CD4-positive, alpha-beta T cell treated with Interferon alpha-2 for 1 hour (primary cell): ENCODE measurements at regions not wholly inside any gene's neighbourhood (a gene's known extent, or its start where the extent isn't known, plus 50 kb on each side); places are given as distances from the start of the nearest gene placed in this dataset.
"Not testable (repeated sequence)": the region's sequence is repeated elsewhere in the genome, so short reads cannot be mapped to it uniquely, and the experiment has no call there.

Experiments
- DNase-seq, 2 donors: peaks; one replicate each; pipeline ENCODE4 v3.0.0-alpha.2; 2020 to 2022

GRCh38 chr15:96472681-96473080 lies 142.2 kb downstream of the NR2F2 start:
- DNase-seq, result no peak

GRCh38 chr15:96473556-96473955 lies 143.1 kb downstream of the NR2F2 start:
- no peak for DNase-seq

- no peak for DNase-seq
These were observed 143.7 kb downstream of the NR2F2 start for GRCh38 chr15:96474231-96474664.

GRCh38 chr15:96477227-96477626 lies 146.7 kb downstream of the NR2F2 start:
- DNase-seq, result no peak

GRCh38 chr15:96484412-96484811 lies 153.9 kb downstream of the NR2F2 start:
- not testable (repeated sequence) for DNase-seq

GRCh38 chr15:96484830-96485229 lies 154.3 kb downstream of the NR2F2 start:
- DNase-seq, result no peak

- DNase-seq, result no peak
These were observed 156.7 kb downstream of the NR2F2 start for GRCh38 chr15:96487245-96487644.

- not testable (repeated sequence) for DNase-seq
These were observed 160.7 kb downstream of the NR2F2 start for GRCh38 chr15:96491066-96491699.

- not testable (repeated sequence) for DNase-seq
These were observed 161.5 kb downstream of the NR2F2 start for GRCh38 chr15:96491700-96492644.

GRCh38 chr15:96494505-96494904 lies 164.0 kb downstream of the NR2F2 start:
- DNase-seq, result no peak

- no peak for DNase-seq
These were observed 164.9 kb downstream of the NR2F2 start for GRCh38 chr15:96495386-96495785.

- DNase-seq, result no peak
These were observed 167.5 kb downstream of the NR2F2 start for GRCh38 chr15:96497951-96498350.

GRCh38 chr15:96500508-96500907 lies 170.0 kb downstream of the NR2F2 start:
- no peak for DNase-seq

- no peak for DNase-seq
These were observed 170.9 kb downstream of the NR2F2 start for GRCh38 chr15:96501362-96501761.

GRCh38 chr15:96502196-96502595 lies 171.7 kb downstream of the NR2F2 start:
- DNase-seq, result no peak

- DNase-seq, result no peak
These were observed 172.8 kb downstream of the NR2F2 start for GRCh38 chr15:96503276-96503675.

- DNase-seq, result no peak
These were observed 173.9 kb downstream of the NR2F2 start for GRCh38 chr15:96504371-96504770.

- DNase-seq, result no peak
These were observed 174.5 kb downstream of the NR2F2 start for GRCh38 chr15:96505014-96505413.

- no peak for DNase-seq
These were observed 184.2 kb downstream of the NR2F2 start for GRCh38 chr15:96514607-96515285.

GRCh38 chr15:96515371-96515770 lies 184.9 kb downstream of the NR2F2 start:
- no peak for DNase-seq

GRCh38 chr15:96521386-96521785 lies 190.9 kb downstream of the NR2F2 start:
- no peak for DNase-seq

GRCh38 chr15:96524676-96525417 lies 194.3 kb downstream of the NR2F2 start:
- no peak for DNase-seq

- DNase-seq, result no peak
These were observed 204.6 kb downstream of the NR2F2 start for GRCh38 chr15:96535148-96535547.
